GM10248 (cell line): ENCODE measurements at regions not wholly inside any gene's neighbourhood (a gene's known extent, or its start where the extent isn't known, plus 50 kb on each side); places are given as distances from the start of the nearest gene placed in this dataset.

ENCODE experiments used
- CTCF ChIA-PET: fragments of 300-600 bp; sonication (Branson Sonifier 250); formaldehyde crosslinking; extraction: SDS; loops from one replicate; lab custom pipeline; 2021; ENCODE audit warnings: antibody characterized with exemption; lab: Yijun Ruan, JAX
- POLR2A ChIA-PET: fragments of 350-650 bp; sonication (Branson Sonifier 250); formaldehyde crosslinking; extraction: SDS; loops from one replicate; lab custom pipeline; 2020; ENCODE audit warnings: antibody characterized with exemption; lab: Yijun Ruan, JAX
- DNase-seq: peaks from one replicate; pipeline ENCODE4 v3.0.0; 2012; ENCODE audit errors: extremely low spot score
- TF ChIP-seq, protein P1 (sequence below): IDR thresholded peaks from 2 replicates; pipeline ENCODE4 v1.5.1; 2012; ENCODE audit warnings: mild to moderate bottlenecking, low read depth; ENCODE audit errors: extremely low read depth, missing control alignments, control extremely low read depth

GRCh38 chr11:128200467-128200866 is 386.9 kb downstream of the ETS1 start:
- no peak for DNase-seq
- CTCF ChIA-PET = no interaction called here
- POLR2A ChIA-PET = no interaction called here
- TF ChIP-seq, protein P1, sequence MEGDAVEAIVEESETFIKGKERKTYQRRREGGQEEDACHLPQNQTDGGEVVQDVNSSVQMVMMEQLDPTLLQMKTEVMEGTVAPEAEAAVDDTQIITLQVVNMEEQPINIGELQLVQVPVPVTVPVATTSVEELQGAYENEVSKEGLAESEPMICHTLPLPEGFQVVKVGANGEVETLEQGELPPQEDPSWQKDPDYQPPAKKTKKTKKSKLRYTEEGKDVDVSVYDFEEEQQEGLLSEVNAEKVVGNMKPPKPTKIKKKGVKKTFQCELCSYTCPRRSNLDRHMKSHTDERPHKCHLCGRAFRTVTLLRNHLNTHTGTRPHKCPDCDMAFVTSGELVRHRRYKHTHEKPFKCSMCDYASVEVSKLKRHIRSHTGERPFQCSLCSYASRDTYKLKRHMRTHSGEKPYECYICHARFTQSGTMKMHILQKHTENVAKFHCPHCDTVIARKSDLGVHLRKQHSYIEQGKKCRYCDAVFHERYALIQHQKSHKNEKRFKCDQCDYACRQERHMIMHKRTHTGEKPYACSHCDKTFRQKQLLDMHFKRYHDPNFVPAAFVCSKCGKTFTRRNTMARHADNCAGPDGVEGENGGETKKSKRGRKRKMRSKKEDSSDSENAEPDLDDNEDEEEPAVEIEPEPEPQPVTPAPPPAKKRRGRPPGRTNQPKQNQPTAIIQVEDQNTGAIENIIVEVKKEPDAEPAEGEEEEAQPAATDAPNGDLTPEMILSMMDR = no peak

- POLR2A ChIA-PET = no interaction called here
- CTCF ChIA-PET = interaction anchor here (0.8 to 1.3 kb wide), 2 partner anchors 26 to 432 kb away, joined by 3 to 4 read pairs; no protein-coding TSS in a partner anchor
- DNase-seq = no peak
These were observed 389.1 kb downstream of the ETS1 start for GRCh38 chr11:128198216-128198772.

DNA sequence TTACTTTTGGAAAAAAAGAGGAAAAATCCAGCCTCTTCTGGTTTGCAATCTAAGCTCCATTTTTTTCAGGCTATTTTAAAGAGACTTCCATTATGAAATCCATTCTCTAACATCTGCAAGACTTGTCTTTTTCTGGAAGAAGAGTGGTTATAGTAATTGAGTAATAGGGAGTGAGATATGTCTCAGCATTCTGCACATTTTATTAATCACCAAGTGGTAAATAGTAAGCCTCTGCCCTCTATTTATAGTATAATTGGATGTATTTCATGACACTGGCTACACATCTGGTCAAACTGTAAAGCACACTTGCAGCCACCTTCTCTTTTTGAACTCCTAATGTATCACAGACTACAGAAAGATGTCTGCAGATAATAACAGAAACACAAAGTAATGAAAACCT is 391.1 kb downstream of the ETS1 start:
- POLR2A ChIA-PET = no interaction called here
- DNase-seq = no peak
- TF ChIP-seq, protein P1 = no peak
- CTCF ChIA-PET = no interaction called here

More at GRCh38 chr11:128198216-128198772, 389.1 kb downstream of the ETS1 start:
- TF ChIP-seq, protein P1 = no peak

- POLR2A ChIA-PET = no interaction called here
- TF ChIP-seq, protein P1 = no peak
- DNase-seq = no peak
- CTCF ChIA-PET = no interaction called here
These were observed 391.6 kb downstream of the ETS1 start for GRCh38 chr11:128195756-128196155.

DNA sequence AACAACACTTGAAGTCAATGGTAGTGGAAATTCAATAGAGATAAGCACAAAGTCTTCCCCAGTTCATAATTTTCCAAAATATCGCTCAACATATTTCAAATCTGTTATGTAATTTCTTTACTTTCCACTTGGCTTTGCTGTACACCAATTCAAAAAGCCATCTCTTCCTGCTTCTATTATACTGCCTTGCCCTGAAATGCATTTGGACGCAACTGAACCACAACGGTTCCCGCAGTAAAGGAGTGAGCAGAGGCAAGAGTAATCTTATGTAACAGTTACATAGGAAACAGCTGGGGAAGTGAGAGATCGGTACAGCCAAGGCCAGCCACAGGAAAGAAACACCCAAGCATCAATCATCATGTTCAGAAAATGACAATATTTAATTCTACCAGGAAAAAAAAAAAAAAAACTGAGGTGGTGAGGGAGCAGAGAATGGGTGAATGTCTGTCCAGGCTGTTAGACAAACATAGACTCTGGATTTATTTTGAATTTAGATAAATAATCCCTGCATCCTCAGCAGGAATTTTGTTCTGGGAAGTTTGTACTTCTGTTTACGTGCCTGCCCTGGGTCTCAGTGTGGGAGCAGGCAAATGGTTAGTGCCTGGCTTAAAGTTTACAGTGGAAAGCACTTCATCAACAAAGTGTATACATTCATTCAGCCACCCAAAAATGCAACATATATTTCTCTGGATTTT is 392.2 kb downstream of the ETS1 start:
- ChIA-PET CTCF (no interaction called here), POLR2A (no interaction called here)
- TF ChIP-seq, protein P1 = no peak
- DNase-seq = no peak

- ChIA-PET POLR2A (no interaction called here), CTCF (interaction anchor here (1.5 kb wide), 1 partner anchor 12 kb away, joined by 3 read pairs; no protein-coding TSS in a partner anchor)
- TF ChIP-seq, protein P1 = no peak
- no peak for DNase-seq
These were observed 393.1 kb downstream of the ETS1 start for GRCh38 chr11:128194216-128194615.
